WI38 (cell line): ENCODE measurements at regions not wholly inside any gene's neighbourhood (a gene's known extent, or its start where the extent isn't known, plus 50 kb on each side); places are given as distances from the start of the nearest gene placed in this dataset.

Source experiments
- H3K4me3 ChIP-seq: 2 replicates; pipeline ENCODE4 v1.5.1; 2011; ENCODE audit warnings: low read depth, mild to moderate bottlenecking, control low read depth, low read length
- TF ChIP-seq, protein P1 (sequence below): IDR thresholded peaks from 2 replicates; pipeline ENCODE4 v1.5.1; 2012; ENCODE audit warnings: low read depth, mild to moderate bottlenecking, control low read depth, low read length

DNA sequence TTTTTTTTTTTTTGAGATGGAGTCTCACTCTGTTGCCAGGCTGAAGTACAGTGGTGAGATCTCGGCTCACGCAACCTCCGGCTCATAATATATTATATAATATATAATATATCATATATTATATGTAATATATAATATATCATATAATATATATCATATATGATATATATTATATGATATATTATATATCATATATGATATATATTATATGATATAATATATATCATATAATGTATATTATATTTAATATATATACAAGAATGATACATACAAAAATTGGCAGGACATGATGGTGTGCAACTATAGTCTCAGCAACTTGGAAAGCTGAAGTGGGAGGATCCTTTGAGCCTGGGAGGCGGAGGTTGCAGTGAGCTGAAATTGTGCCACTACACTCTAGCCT, 1725.5 kb downstream of the MRPL39 start:
- TF ChIP-seq, protein P1, sequence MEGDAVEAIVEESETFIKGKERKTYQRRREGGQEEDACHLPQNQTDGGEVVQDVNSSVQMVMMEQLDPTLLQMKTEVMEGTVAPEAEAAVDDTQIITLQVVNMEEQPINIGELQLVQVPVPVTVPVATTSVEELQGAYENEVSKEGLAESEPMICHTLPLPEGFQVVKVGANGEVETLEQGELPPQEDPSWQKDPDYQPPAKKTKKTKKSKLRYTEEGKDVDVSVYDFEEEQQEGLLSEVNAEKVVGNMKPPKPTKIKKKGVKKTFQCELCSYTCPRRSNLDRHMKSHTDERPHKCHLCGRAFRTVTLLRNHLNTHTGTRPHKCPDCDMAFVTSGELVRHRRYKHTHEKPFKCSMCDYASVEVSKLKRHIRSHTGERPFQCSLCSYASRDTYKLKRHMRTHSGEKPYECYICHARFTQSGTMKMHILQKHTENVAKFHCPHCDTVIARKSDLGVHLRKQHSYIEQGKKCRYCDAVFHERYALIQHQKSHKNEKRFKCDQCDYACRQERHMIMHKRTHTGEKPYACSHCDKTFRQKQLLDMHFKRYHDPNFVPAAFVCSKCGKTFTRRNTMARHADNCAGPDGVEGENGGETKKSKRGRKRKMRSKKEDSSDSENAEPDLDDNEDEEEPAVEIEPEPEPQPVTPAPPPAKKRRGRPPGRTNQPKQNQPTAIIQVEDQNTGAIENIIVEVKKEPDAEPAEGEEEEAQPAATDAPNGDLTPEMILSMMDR: no peak
- no peak overlapping the region for H3K4me3 ChIP-seq

DNA sequence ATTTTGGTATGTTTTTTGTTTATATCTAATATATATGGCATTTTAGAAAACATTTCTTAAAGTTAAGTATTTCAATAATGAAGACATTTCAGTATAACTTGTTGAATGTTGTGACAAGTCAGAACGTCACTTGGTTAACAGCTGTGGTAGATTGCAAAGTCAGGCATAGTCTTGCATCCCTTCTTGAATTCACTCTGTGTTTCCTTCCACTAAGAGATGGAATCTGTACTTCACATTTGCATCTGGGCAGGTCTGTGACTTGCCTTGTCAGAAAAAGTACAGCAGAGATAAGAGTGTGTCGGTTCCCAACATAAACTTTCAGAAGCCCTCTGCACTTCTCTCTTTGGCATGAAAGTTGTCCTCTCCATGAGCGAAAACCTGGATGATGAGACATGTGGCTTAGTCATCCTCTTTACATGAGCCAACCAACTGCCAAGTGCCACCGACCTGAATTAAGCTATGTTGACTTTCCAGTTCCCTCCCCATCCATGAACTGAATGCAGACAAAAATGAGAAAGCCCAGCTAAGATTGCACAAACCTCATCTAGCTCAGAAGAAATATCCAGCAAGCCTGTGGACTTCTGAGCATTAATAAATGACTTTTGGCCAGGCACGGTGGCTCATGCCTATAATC, 1730.2 kb downstream of the MRPL39 start:
- TF ChIP-seq, protein P1: no peak
- H3K4me3 ChIP-seq: no peak overlapping the region

DNA sequence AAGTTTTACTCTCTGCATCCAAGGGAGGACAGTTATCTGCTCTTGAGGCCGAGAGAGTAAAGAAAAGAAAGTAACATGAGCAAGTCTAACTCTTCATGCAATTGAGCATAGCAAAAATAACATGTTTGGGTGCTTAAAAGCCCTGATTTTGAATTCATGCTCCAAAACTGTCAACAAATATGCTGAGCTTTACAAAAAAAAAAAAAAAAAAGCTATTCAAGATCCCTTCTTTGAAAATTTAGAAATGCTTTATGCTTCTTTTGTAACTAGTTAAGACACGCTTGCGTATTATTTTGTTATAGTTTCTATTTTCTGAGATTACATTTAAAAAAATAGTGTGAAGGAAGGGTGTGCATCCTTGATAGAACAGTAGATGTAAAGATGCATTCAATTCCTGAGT, 1733.0 kb downstream of the MRPL39 start:
- H3K4me3 ChIP-seq: no peak overlapping the region
- TF ChIP-seq, protein P1: no peak

DNA sequence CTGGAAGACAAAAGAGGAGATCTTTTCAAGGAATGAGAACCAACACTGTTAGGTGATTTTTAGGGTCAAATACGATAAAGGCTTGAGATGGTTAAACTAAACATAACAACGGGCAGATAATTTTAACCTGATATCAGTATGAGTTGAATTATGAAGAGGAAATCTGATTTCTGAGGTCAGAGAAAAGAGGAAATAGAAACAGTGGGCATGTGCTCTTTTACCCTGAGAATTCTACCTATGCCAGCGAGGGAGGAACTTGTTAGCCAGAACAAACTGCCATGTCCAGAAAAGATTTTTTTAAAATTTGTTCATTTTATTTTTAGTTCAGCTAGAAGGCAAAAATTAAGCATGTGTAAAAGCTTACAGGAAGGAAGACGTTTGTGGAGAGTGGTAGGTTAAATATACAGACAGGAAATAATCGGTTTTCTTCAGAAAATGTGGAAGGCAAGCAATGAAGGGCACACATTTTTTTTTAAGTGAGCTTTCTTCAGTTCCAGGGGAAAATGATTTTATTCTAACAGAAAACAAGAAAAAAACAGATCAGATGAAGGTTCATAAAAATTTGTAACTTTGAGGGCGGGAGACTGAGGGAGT, 1745.3 kb downstream of the MRPL39 start:
- no peak overlapping the region for H3K4me3 ChIP-seq
- TF ChIP-seq, protein P1: no peak

DNA sequence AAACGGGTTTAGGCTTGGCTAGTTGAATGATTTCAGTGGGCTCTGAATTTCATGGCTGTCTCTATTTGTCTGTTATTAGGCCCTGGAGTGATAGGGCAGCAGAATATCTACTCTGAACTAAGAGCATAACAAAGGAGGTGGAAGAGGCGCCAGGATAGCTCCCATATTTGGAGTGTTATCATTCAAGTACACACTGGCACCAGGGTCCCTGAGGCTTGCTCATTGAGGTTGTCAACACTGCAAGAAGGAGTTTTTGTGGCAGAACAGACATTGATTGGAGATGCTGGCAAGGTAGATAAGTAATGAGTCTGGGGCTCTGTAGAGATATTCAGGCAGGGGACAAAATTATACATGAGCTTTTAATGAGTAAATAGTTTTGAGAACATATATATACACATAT, 1748.4 kb downstream of the MRPL39 start:
- TF ChIP-seq, protein P1: no peak
- no peak overlapping the region for H3K4me3 ChIP-seq

DNA sequence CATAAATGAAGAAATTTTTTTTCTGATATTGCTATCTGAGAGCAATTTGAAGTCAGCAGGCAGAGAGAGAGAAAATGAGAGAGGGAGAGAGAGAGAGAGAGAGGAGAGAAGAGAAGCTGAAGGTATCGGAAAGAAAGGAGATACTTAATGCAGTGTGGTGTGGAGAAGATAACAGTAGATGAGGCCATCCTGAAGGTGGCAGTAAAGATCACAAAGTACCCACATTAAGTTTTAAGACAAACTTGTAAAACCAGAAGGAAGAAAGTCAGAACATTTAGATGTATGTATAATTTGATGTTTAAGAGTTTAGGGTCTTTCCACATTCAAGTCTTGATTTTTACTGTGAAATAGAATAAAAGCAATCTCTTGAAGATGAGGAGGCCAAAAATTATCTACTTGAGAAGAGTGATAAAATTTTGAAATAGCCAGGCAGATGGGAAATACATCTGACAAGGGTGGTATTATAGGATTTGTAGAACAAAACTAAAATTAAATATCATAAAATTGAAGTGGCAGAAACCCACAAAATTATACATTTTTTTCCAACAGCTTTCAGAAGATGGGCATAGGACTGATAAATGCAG, 1753.4 kb downstream of the MRPL39 start:
- H3K4me3 ChIP-seq: no peak overlapping the region
- TF ChIP-seq, protein P1: no peak

DNA sequence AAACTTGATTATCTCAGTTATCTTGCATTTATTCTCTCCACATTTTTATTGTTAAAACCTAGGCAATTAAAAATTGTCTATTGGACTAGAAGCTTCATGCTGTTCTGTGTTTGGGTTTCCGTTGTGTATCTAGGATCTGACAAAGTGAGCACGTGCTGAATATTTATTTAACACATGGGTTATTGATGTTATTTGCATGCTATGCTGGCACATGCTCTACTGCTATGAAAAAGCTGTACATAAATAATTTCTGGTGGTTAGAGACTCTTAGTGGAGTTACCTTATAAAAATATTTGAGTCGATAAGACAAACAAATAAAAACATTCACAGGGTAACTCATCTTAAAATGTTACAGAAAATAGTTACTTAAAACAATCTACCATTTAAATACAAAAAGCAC, 1769.7 kb downstream of the MRPL39 start:
- TF ChIP-seq, protein P1: no peak

More for the DNA sequence above, 1769.7 kb downstream of the MRPL39 start:
- H3K4me3 ChIP-seq: no peak overlapping the region
